CD14-positive monocyte (primary cell): ENCODE measurements at regions not wholly inside any gene's neighbourhood (a gene's known extent, or its start where the extent isn't known, plus 50 kb on each side); places are given as distances from the start of the nearest gene placed in this dataset.

Source experiments
- DNase-seq, 3 donors: peaks; one replicate each; pipeline ENCODE4 v3.0.0-alpha.2; 2011 to 2022
- H2AFZ ChIP-seq: 2 replicates; pipeline ENCODE4 v1.6.0; 2012; ENCODE audit warnings: mild to moderate bottlenecking, low read depth, low read length, inconsistent platforms; ENCODE audit not compliant: insufficient read depth, poor library complexity, severe bottlenecking
- H3K27ac ChIP-seq, 2 donors: 1 replicate in 1 of 2; 2 replicates in 1 of 2; pipeline ENCODE4 v1.5.1; 2012 to 2013; ENCODE audit warnings: low read length in 2 of 2, control low read depth in 1 of 2, inconsistent platforms in 1 of 2, low read depth in 1 of 2, mild to moderate bottlenecking in 1 of 2
- H3K27me3 ChIP-seq, 2 donors: one replicate each; pipeline versions ENCODE4 v1.6.0 to v1.6.1; 2011 to 2013; ENCODE audit warnings: low read length in 2 of 2; ENCODE audit not compliant: control insufficient read depth in 2 of 2, insufficient read depth in 2 of 2
- H3K36me3 ChIP-seq, 2 donors: replicated peaks in 1 of 2; 1 replicate in 1 of 2; 2 replicates in 1 of 2; pipeline versions ENCODE4 v1.5.1 to v1.6.1; 2012 to 2013; ENCODE audit warnings: low read length in 2 of 2, control low read depth in 1 of 2, inconsistent platforms in 1 of 2, mild to moderate bottlenecking in 1 of 2; ENCODE audit not compliant: insufficient read depth in 2 of 2, control insufficient read depth in 1 of 2
- H3K4me1 ChIP-seq, 2 donors: 1 replicate in 1 of 2; 2 replicates in 1 of 2; pipeline versions ENCODE4 v1.5.1 to v1.6.1; 2012 to 2013; ENCODE audit warnings: low read length in 2 of 2, control low read depth in 1 of 2, inconsistent platforms in 1 of 2, mild to moderate bottlenecking in 1 of 2, moderate library complexity in 1 of 2; ENCODE audit not compliant: insufficient read depth in 2 of 2, control insufficient read depth in 1 of 2
- H3K4me2 ChIP-seq: replicated peaks from 2 replicates; pipeline ENCODE3; 2012; ENCODE audit warnings: low read length, moderate library complexity, mild to moderate bottlenecking; ENCODE audit not compliant: poor library complexity, severe bottlenecking; ENCODE audit errors: extremely low read depth
- H3K4me3 ChIP-seq, 3 experiments: fragments of 200-600 bp in 1 of 3; sonication (generic) in 1 of 3; replicated peaks in 1 of 3; 1 replicate in 2 of 3; 2 replicates in 1 of 3; pipeline ENCODE4 v1.5.1; 2011 to 2013; ENCODE audit warnings: low read length in 3 of 3, mild to moderate bottlenecking in 3 of 3, control low read depth in 2 of 3, low read depth in 2 of 3, inconsistent platforms in 1 of 3, moderate library complexity in 1 of 3
- H3K79me2 ChIP-seq: 2 replicates; pipeline ENCODE4 v1.6.0; 2012; ENCODE audit warnings: mild to moderate bottlenecking, control low read depth, inconsistent platforms, low read length, moderate library complexity; ENCODE audit not compliant: insufficient read depth
- H3K9ac ChIP-seq: 2 replicates; pipeline ENCODE4 v1.6.0; 2017; ENCODE audit warnings: low read length, mild to moderate bottlenecking; ENCODE audit not compliant: insufficient read depth, poor library complexity, severe bottlenecking
- H3K9me3 ChIP-seq, 2 donors: replicated peaks in 1 of 2; 1 replicate in 1 of 2; 2 replicates in 1 of 2; pipeline versions ENCODE4 v1.5.1 to v1.6.1; 2012 to 2013; ENCODE audit warnings: low read length in 2 of 2, control low read depth in 1 of 2; ENCODE audit not compliant: control insufficient read depth in 1 of 2, insufficient read depth in 1 of 2
- H4K20me1 ChIP-seq: 2 replicates; pipeline ENCODE4 v1.6.0; 2012; ENCODE audit warnings: mild to moderate bottlenecking, low read length, control low read depth, moderate library complexity; ENCODE audit not compliant: insufficient read depth
- H3K27ac Mint-ChIP-seq, 7 donors: one replicate each; pipeline ENCODE4 v1.8.0; 2020; ENCODE audit warnings: mild to moderate bottlenecking in 7 of 7, mixed read lengths in 7 of 7, moderate library complexity in 6 of 7, inconsistent platforms in 2 of 7
- H3K27me3 Mint-ChIP-seq, 3 donors: one replicate each; pipeline ENCODE4 v1.8.0; 2021 to 2022; ENCODE audit warnings: low read depth in 3 of 3, mild to moderate bottlenecking in 3 of 3, mixed read lengths in 3 of 3, moderate library complexity in 3 of 3, inconsistent platforms in 1 of 3
- H3K36me3 Mint-ChIP-seq, 2 donors: one replicate each; pipeline ENCODE4 v1.8.0; 2020; ENCODE audit warnings: mixed read lengths in 2 of 2, inconsistent platforms in 1 of 2, mild to moderate bottlenecking in 1 of 2
- H3K4me1 Mint-ChIP-seq: one replicate; pipeline ENCODE4 v1.8.0; 2020; ENCODE audit warnings: mild to moderate bottlenecking, mixed read lengths
- H3K4me3 Mint-ChIP-seq, 2 donors: one replicate each; pipeline ENCODE4 v1.8.0; 2020; ENCODE audit warnings: mild to moderate bottlenecking in 2 of 2, mixed read lengths in 2 of 2, moderate library complexity in 1 of 2
- H3K9me3 Mint-ChIP-seq, 7 donors: one replicate each; pipeline ENCODE4 v1.8.0; 2020 to 2022; ENCODE audit warnings: mixed read lengths in 7 of 7, mild to moderate bottlenecking in 6 of 7, moderate library complexity in 6 of 7, inconsistent platforms in 2 of 7
- CTCF ChIP-seq: fragments of 200-600 bp; IDR thresholded peaks from one replicate; pipeline ENCODE4 v1.8.0; 2022; ENCODE audit warnings: antibody characterized with exemption, mild to moderate bottlenecking
- WGBS: methylation state at CpG from one replicate; pipeline ENCODE4 v1.1.5; 2013; ENCODE audit warnings: missing lambda C conversion rate; ENCODE audit not compliant: insufficient coverage; 5-methylcytosine and 5-hydroxymethylcytosine counted together
- intact Hi-C, 2 donors: fragments of 100-400 bp; cut with micrococcal nuclease; formaldehyde crosslinking; loops; one replicate each; pipeline versions ENCODE4 v1.15.0 to v1.15.1; 2023

- Histone ChIP-seq H3K4me1 (no peaks in the 10 kb centered on the region), H3K79me2 (no peaks in the 10 kb centered on the region), H3K4me2 (no peak overlapping the region), H2AFZ (no peak overlapping the region), H3K27me3 (no peaks in the 10 kb centered on the region), H3K9me3 (no peaks in the 10 kb centered on the region), H3K27ac (no peak overlapping the region), H3K9ac (no peak overlapping the region), H3K4me3 (no peak overlapping the region), H3K36me3 (no peaks in the 10 kb centered on the region), H4K20me1 (no peaks in the 10 kb centered on the region)
- no peak for TF ChIP-seq CTCF
- H3K9me3 Mint-ChIP-seq: peaks cover 0 to 2% (median 0%) of the 10 kb centered on the region in 7 donors
- intact Hi-C loops: no loop called here
- H3K36me3 Mint-ChIP-seq: no peaks in the 10 kb centered on the region
- H3K4me1 Mint-ChIP-seq: no peaks in the 10 kb centered on the region
- no peak for DNase-seq
- no peak overlapping the region for H3K4me3 Mint-ChIP-seq
- no peak overlapping the region for H3K27ac Mint-ChIP-seq
- whole genome bisulfite sequencing: 83% methylated on average over 1 of the region's 1 CpG
- H3K27me3 Mint-ChIP-seq: peaks cover 0 to 3% (median 2%) of the 10 kb centered on the region in 3 donors
Measured at GRCh38 chr20:40866056-40866455, 162.6 kb upstream of the TOP1 start.

GRCh38 chr20:40868551-40869217 lies 159.9 kb upstream of the TOP1 start:
- Mint-ChIP-seq H3K4me1 (no peaks in the 10 kb centered on the region), H3K27ac (no peak overlapping the region), H3K36me3 (no peaks in the 10 kb centered on the region), H3K27me3 (peaks cover 0 to 3% (median 2%) of the 10 kb centered on the region in 3 donors), H3K9me3 (peaks cover 0 to 2% (median 0%) of the 10 kb centered on the region in 7 donors), H3K4me3 (no peak overlapping the region)
- Histone ChIP-seq H4K20me1 (no peaks in the 10 kb centered on the region), H3K79me2 (no peaks in the 10 kb centered on the region), H2AFZ (no peak overlapping the region), H3K4me2 (no peak overlapping the region), H3K36me3 (no peaks in the 10 kb centered on the region), H3K9me3 (no peaks in the 10 kb centered on the region), H3K4me1 (no peaks in the 10 kb centered on the region), H3K27ac (no peak overlapping the region), H3K9ac (no peak overlapping the region), H3K27me3 (no peaks in the 10 kb centered on the region), H3K4me3 (no peak overlapping the region)
- no peak for TF ChIP-seq CTCF
- intact Hi-C loops: no loop called here
- no peak for DNase-seq
- 78% methylated on average over 4 of the region's 6 CpGs for WGBS
